ENCODE measurements at regions not wholly inside any gene's neighbourhood (a gene's known extent, or its start where the extent isn't known, plus 50 kb on each side); places are given as distances from the start of the nearest gene placed in this dataset.

GRCh38 chr9:108526518-108526917 lies 329.3 kb downstream of the ACTL7B start:
- TF ChIP-seq, protein P1, sequence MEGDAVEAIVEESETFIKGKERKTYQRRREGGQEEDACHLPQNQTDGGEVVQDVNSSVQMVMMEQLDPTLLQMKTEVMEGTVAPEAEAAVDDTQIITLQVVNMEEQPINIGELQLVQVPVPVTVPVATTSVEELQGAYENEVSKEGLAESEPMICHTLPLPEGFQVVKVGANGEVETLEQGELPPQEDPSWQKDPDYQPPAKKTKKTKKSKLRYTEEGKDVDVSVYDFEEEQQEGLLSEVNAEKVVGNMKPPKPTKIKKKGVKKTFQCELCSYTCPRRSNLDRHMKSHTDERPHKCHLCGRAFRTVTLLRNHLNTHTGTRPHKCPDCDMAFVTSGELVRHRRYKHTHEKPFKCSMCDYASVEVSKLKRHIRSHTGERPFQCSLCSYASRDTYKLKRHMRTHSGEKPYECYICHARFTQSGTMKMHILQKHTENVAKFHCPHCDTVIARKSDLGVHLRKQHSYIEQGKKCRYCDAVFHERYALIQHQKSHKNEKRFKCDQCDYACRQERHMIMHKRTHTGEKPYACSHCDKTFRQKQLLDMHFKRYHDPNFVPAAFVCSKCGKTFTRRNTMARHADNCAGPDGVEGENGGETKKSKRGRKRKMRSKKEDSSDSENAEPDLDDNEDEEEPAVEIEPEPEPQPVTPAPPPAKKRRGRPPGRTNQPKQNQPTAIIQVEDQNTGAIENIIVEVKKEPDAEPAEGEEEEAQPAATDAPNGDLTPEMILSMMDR (IDR thresholded peaks at IDR 0.05), result no peak

GRCh38 chr9:108525186-108525585 lies 330.6 kb downstream of the ACTL7B start:
- TF ChIP-seq, protein P1 (IDR thresholded peaks at IDR 0.05), result no peak

GRCh38 chr9:108521063-108521590 lies 334.7 kb downstream of the ACTL7B start:
- TF ChIP-seq, protein P1 (IDR thresholded peaks at IDR 0.05), result no peak

DNA sequence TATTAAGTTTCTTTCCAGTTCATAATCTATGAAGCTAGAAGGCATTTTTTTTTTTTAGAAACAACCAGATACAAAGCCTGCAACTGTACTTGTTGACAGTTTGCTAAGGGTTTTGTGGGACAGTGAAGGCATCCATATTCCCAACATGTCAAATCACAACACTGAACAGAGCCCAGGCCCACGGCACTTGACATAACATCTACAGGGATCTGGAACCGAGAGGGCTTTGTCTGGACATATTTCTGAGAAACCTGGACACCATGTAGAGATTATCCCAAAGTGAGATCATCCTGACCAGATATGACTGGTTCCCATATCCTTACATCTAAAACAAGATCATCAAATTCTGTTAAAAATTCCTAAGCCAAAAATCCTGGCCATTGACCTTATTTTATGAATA lies 336.3 kb downstream of the ACTL7B start:
- TF ChIP-seq, protein P1 (IDR thresholded peaks at IDR 0.05), result no peak

DNA sequence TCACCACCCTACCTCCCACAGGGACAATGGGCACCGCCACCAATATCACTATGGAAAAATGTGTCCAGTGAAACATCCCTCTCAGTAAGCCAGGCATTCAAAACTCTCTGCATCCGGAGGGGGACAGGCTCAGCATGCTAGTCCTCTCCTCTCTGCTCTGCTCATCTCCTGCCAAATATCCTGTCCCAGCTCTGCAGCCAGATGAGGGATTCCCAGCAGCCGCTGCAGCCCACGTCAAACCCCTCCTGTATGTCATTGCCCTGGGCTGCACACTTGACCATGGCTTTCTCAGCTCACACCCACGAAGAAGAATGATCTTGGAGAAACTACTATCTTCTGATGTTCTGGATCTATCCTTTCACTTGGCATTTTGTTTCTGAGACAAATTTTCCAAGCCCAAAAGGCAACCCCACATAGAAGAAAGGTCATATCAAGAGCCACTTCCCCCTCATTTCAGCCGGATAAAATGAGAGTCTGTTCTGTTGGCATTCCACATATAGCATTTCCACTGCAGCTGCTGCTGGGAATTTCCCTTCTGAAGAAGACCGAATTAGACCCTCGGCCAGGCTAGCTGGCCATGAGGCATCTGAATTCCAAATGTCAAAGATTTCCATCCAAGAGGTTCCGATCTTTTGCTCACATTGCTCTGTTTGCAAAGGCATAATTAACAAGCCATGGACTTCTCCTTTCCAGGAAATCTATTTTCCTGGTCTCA lies 338.0 kb downstream of the ACTL7B start:
- TF ChIP-seq, protein P1 (IDR thresholded peaks at IDR 0.05), result no peak

DNA sequence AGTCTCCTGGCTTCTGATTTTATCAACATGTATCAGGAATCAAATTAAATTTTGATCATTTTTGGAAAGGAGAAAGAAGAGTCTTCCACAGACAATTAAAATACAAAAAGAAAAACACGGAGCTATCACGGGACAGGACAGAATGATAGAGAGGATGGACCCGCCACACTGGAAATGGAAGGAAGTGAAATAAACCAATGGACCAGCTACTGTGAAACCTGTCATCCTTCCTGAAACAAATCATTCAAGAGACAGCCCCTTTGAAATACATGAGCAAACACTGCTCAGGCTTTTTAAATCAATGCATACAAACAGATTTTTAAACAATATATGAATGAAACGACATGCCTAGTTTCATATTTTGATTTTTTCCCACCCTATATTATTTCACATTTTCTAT lies 339.4 kb downstream of the ACTL7B start:
- TF ChIP-seq, protein P1 (IDR thresholded peaks at IDR 0.05), result no peak

GRCh38 chr9:108515856-108516255 lies 339.9 kb downstream of the ACTL7B start:
- TF ChIP-seq, protein P1 (IDR thresholded peaks at IDR 0.05), result no peak

All from LNCAP (cell line).